ENCODE measurements at regions not wholly inside any gene's neighbourhood (a gene's known extent, or its start where the extent isn't known, plus 50 kb on each side); places are given as distances from the start of the nearest gene placed in this dataset.
"Not testable (repeated sequence)": the region's sequence is repeated elsewhere in the genome, so short reads cannot be mapped to it uniquely, and the experiment has no call there.

- Histone ChIP-seq H3K4me1 (ENCODE audit: control insufficient read depth, insufficient read depth, low read length) (peaks cover 10% of the 10 kb centered on the region), H3K27ac (ENCODE audit: low read length) (no peak overlapping the region), H3K27me3 (ENCODE audit: control insufficient read depth in 1 of 2, insufficient read depth in 2 of 2, low read length in 2 of 2) (no peaks in the 10 kb centered on the region), H3K9ac (ENCODE audit: low read length in 2 of 2) (no peak overlapping the region), H3K9me3 (ENCODE audit: control insufficient read depth in 2 of 2, low read length in 2 of 2) (no peaks in the 10 kb centered on the region), H3K36me3 (ENCODE audit: control insufficient read depth in 2 of 2, insufficient read depth in 2 of 2, low read length in 2 of 2) (no peaks in the 10 kb centered on the region), H3K4me3 (ENCODE audit: low read length in 2 of 2) (no peak overlapping the region)
Observed at GRCh38 chr1:229164836-229165735, 105.8 kb upstream of the RAB4A start.

- Histone ChIP-seq H3K9me3 (ENCODE audit: control insufficient read depth in 2 of 2, low read length in 2 of 2) (no peaks in the 10 kb centered on the region), H3K4me3 (ENCODE audit: low read length in 2 of 2) (no peak overlapping the region), H3K9ac (ENCODE audit: low read length in 2 of 2) (no peak overlapping the region), H3K27me3 (ENCODE audit: control insufficient read depth in 1 of 2, insufficient read depth in 2 of 2, low read length in 2 of 2) (peaks cover 0 to 2% of the 10 kb centered on the region in 2 donors), H3K36me3 (ENCODE audit: control insufficient read depth in 2 of 2, insufficient read depth in 2 of 2, low read length in 2 of 2) (no peaks in the 10 kb centered on the region), H3K4me1 (ENCODE audit: control insufficient read depth, insufficient read depth, low read length) (peaks cover 10% of the 10 kb centered on the region), H3K27ac (ENCODE audit: low read length) (no peak overlapping the region)
Observed at GRCh38 chr1:229167318-229167717, 103.6 kb upstream of the RAB4A start.

GRCh38 chr1:229169399-229169798 lies 101.5 kb upstream of the RAB4A start:
- H3K36me3 ChIP-seq (ENCODE audit: control insufficient read depth in 2 of 2, insufficient read depth in 2 of 2, low read length in 2 of 2), result no peaks in the 10 kb centered on the region
- H3K27me3 ChIP-seq (ENCODE audit: control insufficient read depth in 1 of 2, insufficient read depth in 2 of 2, low read length in 2 of 2), result peaks cover 0 to 2% of the 10 kb centered on the region in 2 donors
- H3K4me3 ChIP-seq (ENCODE audit: low read length in 2 of 2), result no peak overlapping the region
- H3K27ac ChIP-seq (ENCODE audit: low read length), result no peak overlapping the region
- no peak overlapping the region for H3K9ac ChIP-seq (ENCODE audit: low read length in 2 of 2)
- H3K9me3 ChIP-seq (ENCODE audit: control insufficient read depth in 2 of 2, low read length in 2 of 2), result no peaks in the 10 kb centered on the region
- peaks cover 7% of the 10 kb centered on the region for H3K4me1 ChIP-seq (ENCODE audit: control insufficient read depth, insufficient read depth, low read length)

- peaks cover 0 to 2% of the 10 kb centered on the region in 2 donors for H3K27me3 ChIP-seq (ENCODE audit: control insufficient read depth in 1 of 2, insufficient read depth in 2 of 2, low read length in 2 of 2)
- H3K36me3 ChIP-seq (ENCODE audit: control insufficient read depth in 2 of 2, insufficient read depth in 2 of 2, low read length in 2 of 2), result no peaks in the 10 kb centered on the region
- no peak overlapping the region for H3K9ac ChIP-seq (ENCODE audit: low read length in 2 of 2)
- no peak overlapping the region for H3K4me3 ChIP-seq (ENCODE audit: low read length in 2 of 2)
- no peaks in the 10 kb centered on the region for H3K4me1 ChIP-seq (ENCODE audit: control insufficient read depth, insufficient read depth, low read length)
- no peaks in the 10 kb centered on the region for H3K9me3 ChIP-seq (ENCODE audit: control insufficient read depth in 2 of 2, low read length in 2 of 2)
- H3K27ac ChIP-seq (ENCODE audit: low read length), result no peak overlapping the region
Observed at GRCh38 chr1:229170274-229170673, 100.6 kb upstream of the RAB4A start.

- Histone ChIP-seq H3K36me3 (ENCODE audit: control insufficient read depth in 2 of 2, insufficient read depth in 2 of 2, low read length in 2 of 2) (no peaks in the 10 kb centered on the region), H3K27ac (ENCODE audit: low read length) (no peak overlapping the region), H3K9me3 (ENCODE audit: control insufficient read depth in 2 of 2, low read length in 2 of 2) (no peaks in the 10 kb centered on the region), H3K27me3 (ENCODE audit: control insufficient read depth in 1 of 2, insufficient read depth in 2 of 2, low read length in 2 of 2) (peaks cover 0 to 2% of the 10 kb centered on the region in 2 donors), H3K4me1 (ENCODE audit: control insufficient read depth, insufficient read depth, low read length) (no peaks in the 10 kb centered on the region), H3K9ac (ENCODE audit: low read length in 2 of 2) (no peak overlapping the region), H3K4me3 (ENCODE audit: low read length in 2 of 2) (no peak overlapping the region)
Observed at GRCh38 chr1:229170778-229171505, 100.0 kb upstream of the RAB4A start.

- no peak overlapping the region for H3K9ac ChIP-seq (ENCODE audit: low read length in 2 of 2)
- no peak overlapping the region for H3K27ac ChIP-seq (ENCODE audit: low read length)
- H3K4me3 ChIP-seq (ENCODE audit: low read length in 2 of 2), result no peak overlapping the region
- peaks cover 0 to 2% of the 10 kb centered on the region in 2 donors for H3K27me3 ChIP-seq (ENCODE audit: control insufficient read depth in 1 of 2, insufficient read depth in 2 of 2, low read length in 2 of 2)
- H3K9me3 ChIP-seq (ENCODE audit: control insufficient read depth in 2 of 2, low read length in 2 of 2), result no peaks in the 10 kb centered on the region
- no peaks in the 10 kb centered on the region for H3K4me1 ChIP-seq (ENCODE audit: control insufficient read depth, insufficient read depth, low read length)
- no peaks in the 10 kb centered on the region for H3K36me3 ChIP-seq (ENCODE audit: control insufficient read depth in 2 of 2, insufficient read depth in 2 of 2, low read length in 2 of 2)
Observed at GRCh38 chr1:229171934-229172333, 99.0 kb upstream of the RAB4A start.

- not testable (repeated sequence) for H3K27me3 ChIP-seq (ENCODE audit: control insufficient read depth in 1 of 2, insufficient read depth in 2 of 2, low read length in 2 of 2); H3K9me3 ChIP-seq (ENCODE audit: control insufficient read depth in 2 of 2, low read length in 2 of 2); H3K9ac ChIP-seq (ENCODE audit: low read length in 2 of 2); H3K36me3 ChIP-seq (ENCODE audit: control insufficient read depth in 2 of 2, insufficient read depth in 2 of 2, low read length in 2 of 2); H3K4me1 ChIP-seq (ENCODE audit: control insufficient read depth, insufficient read depth, low read length); H3K4me3 ChIP-seq (ENCODE audit: low read length in 2 of 2); H3K27ac ChIP-seq (ENCODE audit: low read length)
Observed at GRCh38 chr1:229173491-229174476, 97.1 kb upstream of the RAB4A start.

- H3K27me3 ChIP-seq (ENCODE audit: control insufficient read depth in 1 of 2, insufficient read depth in 2 of 2, low read length in 2 of 2); H3K9me3 ChIP-seq (ENCODE audit: control insufficient read depth in 2 of 2, low read length in 2 of 2); H3K27ac ChIP-seq (ENCODE audit: low read length); H3K4me1 ChIP-seq (ENCODE audit: control insufficient read depth, insufficient read depth, low read length); H3K36me3 ChIP-seq (ENCODE audit: control insufficient read depth in 2 of 2, insufficient read depth in 2 of 2, low read length in 2 of 2); H3K9ac ChIP-seq (ENCODE audit: low read length in 2 of 2); H3K4me3 ChIP-seq (ENCODE audit: low read length in 2 of 2): not testable (repeated sequence)
Observed at GRCh38 chr1:229175297-229175696, 95.6 kb upstream of the RAB4A start.

- not testable (repeated sequence) for H3K9ac ChIP-seq (ENCODE audit: low read length in 2 of 2); H3K27ac ChIP-seq (ENCODE audit: low read length); H3K4me1 ChIP-seq (ENCODE audit: control insufficient read depth, insufficient read depth, low read length); H3K4me3 ChIP-seq (ENCODE audit: low read length in 2 of 2); H3K36me3 ChIP-seq (ENCODE audit: control insufficient read depth in 2 of 2, insufficient read depth in 2 of 2, low read length in 2 of 2); H3K27me3 ChIP-seq (ENCODE audit: control insufficient read depth in 1 of 2, insufficient read depth in 2 of 2, low read length in 2 of 2); H3K9me3 ChIP-seq (ENCODE audit: control insufficient read depth in 2 of 2, low read length in 2 of 2)
Observed at GRCh38 chr1:229176457-229176856, 94.5 kb upstream of the RAB4A start.

GRCh38 chr1:229180161-229180560 lies 90.8 kb upstream of the RAB4A start:
- Histone ChIP-seq H3K4me3 (ENCODE audit: low read length in 2 of 2) (no peak overlapping the region), H3K27ac (ENCODE audit: low read length) (no peak overlapping the region), H3K9me3 (ENCODE audit: control insufficient read depth in 2 of 2, low read length in 2 of 2) (no peaks in the 10 kb centered on the region), H3K4me1 (ENCODE audit: control insufficient read depth, insufficient read depth, low read length) (no peaks in the 10 kb centered on the region), H3K9ac (ENCODE audit: low read length in 2 of 2) (no peak overlapping the region), H3K36me3 (ENCODE audit: control insufficient read depth in 2 of 2, insufficient read depth in 2 of 2, low read length in 2 of 2) (no peaks in the 10 kb centered on the region), H3K27me3 (ENCODE audit: control insufficient read depth in 1 of 2, insufficient read depth in 2 of 2, low read length in 2 of 2) (no peaks in the 10 kb centered on the region)

Measured in stomach smooth muscle (tissue), 2 donors.